ENCODE measurements at regions not wholly inside any gene's neighbourhood (a gene's known extent, or its start where the extent isn't known, plus 50 kb on each side); places are given as distances from the start of the nearest gene placed in this dataset.
"Not testable (repeated sequence)": the region's sequence is repeated elsewhere in the genome, so short reads cannot be mapped to it uniquely, and the experiment has no call there.

DNA sequence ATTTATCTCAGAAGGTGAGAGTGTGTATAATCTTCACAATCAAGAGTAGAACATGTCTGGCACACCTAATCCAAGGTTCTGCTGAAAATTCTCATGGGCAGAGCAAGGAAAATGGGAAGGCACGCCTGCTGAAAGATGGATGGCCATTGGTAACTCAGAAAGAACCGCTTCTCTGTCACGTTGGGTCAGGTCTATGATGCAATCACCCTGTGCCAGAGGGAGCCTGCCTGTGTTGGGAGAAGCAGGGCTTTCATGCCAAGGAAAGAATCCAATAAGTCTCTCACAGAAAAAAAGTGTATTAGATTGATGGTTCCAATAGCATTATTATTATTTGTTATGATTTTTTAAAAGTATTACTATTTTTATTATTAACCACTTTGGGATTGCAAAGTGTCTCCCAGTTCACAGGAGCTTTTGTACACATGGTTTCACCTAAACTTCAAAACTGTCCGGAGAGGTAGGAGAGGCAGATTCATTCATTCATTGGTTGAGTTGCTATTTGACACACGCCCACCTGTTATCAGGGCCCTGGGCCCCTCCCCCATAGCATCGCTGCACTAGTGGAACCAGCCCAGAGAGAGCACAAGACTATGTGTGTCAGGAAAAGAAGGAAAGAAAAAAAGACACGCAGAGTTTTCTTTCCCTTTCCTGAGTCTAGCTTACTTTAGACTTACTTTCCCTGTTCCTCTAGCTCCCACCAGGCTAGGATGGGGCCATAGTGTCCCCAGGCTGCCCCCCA, 324.6 kb downstream of the BCL2L11 start:
- not testable (repeated sequence) for H3K27ac ChIP-seq (ENCODE audit: insufficient read depth, low read length); DNase-seq (ENCODE audit: low read depth in 2 of 2); H3K9ac ChIP-seq (ENCODE audit: insufficient read depth, low read length); H3K4me2 ChIP-seq (ENCODE audit: extremely low read depth, insufficient read depth, low read length); H3K4me1 ChIP-seq (ENCODE audit: control insufficient read depth, extremely low read depth, insufficient read depth, low read length); H3K4me3 ChIP-seq (replicated peaks in 1 of 4; ENCODE audit: control extremely low read depth in 1 of 4, insufficient read depth in 1 of 4, low read depth in 3 of 4, low read length in 4 of 4); H2AFZ ChIP-seq (ENCODE audit: low read length); H3K36me3 ChIP-seq (ENCODE audit: control insufficient read depth, insufficient read depth, low read length); H4K20me1 ChIP-seq (ENCODE audit: control insufficient read depth, extremely low read depth, insufficient read depth, low read length); H3K9me3 ChIP-seq (ENCODE audit: control insufficient read depth, insufficient read depth, low read depth, low read length); H3K27me3 ChIP-seq (ENCODE audit: control insufficient read depth, insufficient read depth, low read length)
- H3K79me2 ChIP-seq (ENCODE audit: control insufficient read depth, insufficient read depth, low read length): peaks cover 15% of the 10 kb centered on the region

DNA sequence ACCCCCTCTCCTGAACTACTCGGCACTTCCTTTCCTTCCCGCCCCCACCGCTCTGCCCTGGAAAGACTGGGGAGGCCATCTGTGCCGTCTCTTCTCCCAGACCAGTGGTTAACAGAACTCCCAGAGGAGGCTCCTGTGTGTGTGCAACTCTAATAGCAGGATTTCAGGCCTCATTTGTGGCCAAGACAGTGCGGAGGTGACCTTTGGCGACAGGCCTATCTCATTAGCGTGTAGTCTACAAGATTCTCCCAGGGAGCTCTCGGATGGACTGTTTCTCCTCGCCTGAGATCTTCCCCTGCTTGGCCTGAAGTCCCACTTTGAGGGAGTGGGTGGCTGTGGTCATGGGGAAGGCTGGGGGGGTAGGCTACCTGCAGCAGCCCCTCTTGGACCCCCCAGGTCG, 325.2 kb downstream of the BCL2L11 start:
- not testable (repeated sequence) for H3K4me3 ChIP-seq (replicated peaks in 1 of 4; ENCODE audit: control extremely low read depth in 1 of 4, insufficient read depth in 1 of 4, low read depth in 3 of 4, low read length in 4 of 4); DNase-seq (ENCODE audit: low read depth in 2 of 2); H3K27ac ChIP-seq (ENCODE audit: insufficient read depth, low read length); H3K4me1 ChIP-seq (ENCODE audit: control insufficient read depth, extremely low read depth, insufficient read depth, low read length); H4K20me1 ChIP-seq (ENCODE audit: control insufficient read depth, extremely low read depth, insufficient read depth, low read length); H3K9ac ChIP-seq (ENCODE audit: insufficient read depth, low read length); H2AFZ ChIP-seq (ENCODE audit: low read length); H3K9me3 ChIP-seq (ENCODE audit: control insufficient read depth, insufficient read depth, low read depth, low read length); H3K36me3 ChIP-seq (ENCODE audit: control insufficient read depth, insufficient read depth, low read length); H3K27me3 ChIP-seq (ENCODE audit: control insufficient read depth, insufficient read depth, low read length); H3K4me2 ChIP-seq (ENCODE audit: extremely low read depth, insufficient read depth, low read length)
- peaks cover 15% of the 10 kb centered on the region for H3K79me2 ChIP-seq (ENCODE audit: control insufficient read depth, insufficient read depth, low read length)

DNA sequence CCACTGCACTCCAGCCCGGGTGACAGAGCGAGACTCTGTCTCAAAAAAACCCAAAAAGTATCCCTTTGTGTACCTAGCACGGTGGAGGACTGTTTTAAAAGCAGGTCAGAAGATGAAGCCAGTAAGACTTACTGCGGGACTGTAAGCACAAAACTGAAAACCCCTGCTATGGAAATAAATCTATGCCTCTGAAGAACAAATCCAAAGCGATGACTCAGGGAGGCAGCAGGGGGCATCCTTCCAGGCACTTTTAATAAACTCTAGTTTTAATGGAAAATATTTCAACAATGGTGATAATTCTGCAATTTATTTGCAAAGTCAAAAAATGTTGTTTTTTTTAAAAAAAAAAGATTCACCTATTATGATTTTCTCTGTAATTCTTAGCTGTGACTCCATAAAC, 326.8 kb downstream of the BCL2L11 start:
- H3K36me3 ChIP-seq (ENCODE audit: control insufficient read depth, insufficient read depth, low read length); H3K27ac ChIP-seq (ENCODE audit: insufficient read depth, low read length); DNase-seq (ENCODE audit: low read depth in 2 of 2); H4K20me1 ChIP-seq (ENCODE audit: control insufficient read depth, extremely low read depth, insufficient read depth, low read length); H3K4me2 ChIP-seq (ENCODE audit: extremely low read depth, insufficient read depth, low read length); H3K4me1 ChIP-seq (ENCODE audit: control insufficient read depth, extremely low read depth, insufficient read depth, low read length); H3K27me3 ChIP-seq (ENCODE audit: control insufficient read depth, insufficient read depth, low read length); H3K4me3 ChIP-seq (replicated peaks in 1 of 4; ENCODE audit: control extremely low read depth in 1 of 4, insufficient read depth in 1 of 4, low read depth in 3 of 4, low read length in 4 of 4); H3K9ac ChIP-seq (ENCODE audit: insufficient read depth, low read length); H3K9me3 ChIP-seq (ENCODE audit: control insufficient read depth, insufficient read depth, low read depth, low read length); H2AFZ ChIP-seq (ENCODE audit: low read length): not testable (repeated sequence)
- H3K79me2 ChIP-seq (ENCODE audit: control insufficient read depth, insufficient read depth, low read length): peaks cover 14% of the 10 kb centered on the region

DNA sequence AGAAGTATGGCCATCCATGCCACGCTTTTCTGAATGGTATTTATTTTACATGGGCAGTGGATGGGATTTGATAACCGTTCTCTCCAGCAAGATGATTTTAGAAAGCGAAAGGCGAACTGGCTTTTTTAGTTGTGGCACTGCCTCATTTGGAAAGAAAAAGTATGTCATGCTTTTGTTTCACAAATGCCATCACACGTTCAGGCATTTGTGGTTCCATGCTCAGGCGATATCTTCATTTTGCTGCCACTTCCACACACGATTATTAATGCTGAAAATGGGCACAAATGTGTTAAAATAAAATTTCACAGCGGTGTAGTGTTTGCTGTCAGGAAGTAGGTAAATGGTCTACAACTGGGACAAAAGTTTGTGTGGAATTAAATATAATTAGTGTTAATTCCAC, 328.1 kb downstream of the BCL2L11 start:
- not testable (repeated sequence) for H3K9ac ChIP-seq (ENCODE audit: insufficient read depth, low read length); H3K9me3 ChIP-seq (ENCODE audit: control insufficient read depth, insufficient read depth, low read depth, low read length); H3K36me3 ChIP-seq (ENCODE audit: control insufficient read depth, insufficient read depth, low read length); H3K4me2 ChIP-seq (ENCODE audit: extremely low read depth, insufficient read depth, low read length); H4K20me1 ChIP-seq (ENCODE audit: control insufficient read depth, extremely low read depth, insufficient read depth, low read length); H3K27me3 ChIP-seq (ENCODE audit: control insufficient read depth, insufficient read depth, low read length); H3K27ac ChIP-seq (ENCODE audit: insufficient read depth, low read length); DNase-seq (ENCODE audit: low read depth in 2 of 2); H2AFZ ChIP-seq (ENCODE audit: low read length); H3K4me3 ChIP-seq (replicated peaks in 1 of 4; ENCODE audit: control extremely low read depth in 1 of 4, insufficient read depth in 1 of 4, low read depth in 3 of 4, low read length in 4 of 4); H3K4me1 ChIP-seq (ENCODE audit: control insufficient read depth, extremely low read depth, insufficient read depth, low read length)
- peaks cover 13% of the 10 kb centered on the region for H3K79me2 ChIP-seq (ENCODE audit: control insufficient read depth, insufficient read depth, low read length)

DNA sequence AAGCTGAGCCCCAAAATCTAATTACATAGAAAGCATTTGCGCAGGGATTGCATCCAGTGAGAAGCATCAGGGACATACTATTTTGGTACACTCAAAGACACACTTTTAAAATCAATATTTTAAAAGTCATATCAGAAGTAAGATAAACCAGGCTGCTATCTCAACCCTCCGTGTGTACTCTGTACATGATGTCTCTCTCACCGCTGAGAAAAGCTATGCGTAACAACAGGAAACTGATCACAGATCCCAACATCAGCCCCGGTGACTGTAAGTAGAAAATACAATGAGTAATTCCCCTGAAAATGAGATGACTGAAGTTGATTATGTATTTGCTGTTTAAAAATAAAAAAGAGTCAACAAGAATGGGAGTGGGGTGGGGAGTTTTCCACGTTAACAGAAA, 329.8 kb downstream of the BCL2L11 start:
- H3K79me2 ChIP-seq (ENCODE audit: control insufficient read depth, insufficient read depth, low read length): peaks cover 18% of the 10 kb centered on the region
- not testable (repeated sequence) for H3K4me1 ChIP-seq (ENCODE audit: control insufficient read depth, extremely low read depth, insufficient read depth, low read length); H2AFZ ChIP-seq (ENCODE audit: low read length); H3K27me3 ChIP-seq (ENCODE audit: control insufficient read depth, insufficient read depth, low read length); H3K4me2 ChIP-seq (ENCODE audit: extremely low read depth, insufficient read depth, low read length); H4K20me1 ChIP-seq (ENCODE audit: control insufficient read depth, extremely low read depth, insufficient read depth, low read length); DNase-seq (ENCODE audit: low read depth in 2 of 2); H3K27ac ChIP-seq (ENCODE audit: insufficient read depth, low read length); H3K9me3 ChIP-seq (ENCODE audit: control insufficient read depth, insufficient read depth, low read depth, low read length); H3K36me3 ChIP-seq (ENCODE audit: control insufficient read depth, insufficient read depth, low read length); H3K4me3 ChIP-seq (replicated peaks in 1 of 4; ENCODE audit: control extremely low read depth in 1 of 4, insufficient read depth in 1 of 4, low read depth in 3 of 4, low read length in 4 of 4); H3K9ac ChIP-seq (ENCODE audit: insufficient read depth, low read length)

DNA sequence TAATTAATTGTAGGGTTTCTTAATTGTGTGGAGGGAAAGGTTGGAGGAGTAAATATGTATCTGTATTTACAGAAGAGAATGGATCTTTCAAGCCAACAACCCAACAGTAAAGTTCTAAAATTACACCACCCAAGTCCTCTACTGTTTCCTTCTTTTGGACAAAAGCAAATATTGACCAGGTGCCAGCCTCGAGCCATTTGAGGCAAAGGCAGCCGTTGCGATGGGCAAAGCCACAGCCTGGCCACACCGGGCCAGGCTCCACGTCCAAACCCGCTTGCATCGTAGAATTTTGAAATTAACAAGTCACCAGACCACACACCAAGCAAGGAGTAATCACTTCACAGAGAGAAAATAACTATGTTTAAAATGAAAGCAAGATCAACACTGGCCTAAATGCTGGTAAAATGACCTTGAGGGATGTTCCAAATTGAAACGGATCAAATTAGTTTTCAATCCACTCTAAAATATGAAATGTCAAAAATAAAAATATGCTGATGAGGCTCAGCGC, 331.0 kb downstream of the BCL2L11 start:
- peaks cover 21% of the 10 kb centered on the region for H3K79me2 ChIP-seq (ENCODE audit: control insufficient read depth, insufficient read depth, low read length)
- H3K27ac ChIP-seq (ENCODE audit: insufficient read depth, low read length): peak overlapping the region; percentile 5
- not testable (repeated sequence) for H2AFZ ChIP-seq (ENCODE audit: low read length); H3K9me3 ChIP-seq (ENCODE audit: control insufficient read depth, insufficient read depth, low read depth, low read length); H3K27me3 ChIP-seq (ENCODE audit: control insufficient read depth, insufficient read depth, low read length); H3K9ac ChIP-seq (ENCODE audit: insufficient read depth, low read length); H3K4me1 ChIP-seq (ENCODE audit: control insufficient read depth, extremely low read depth, insufficient read depth, low read length); H4K20me1 ChIP-seq (ENCODE audit: control insufficient read depth, extremely low read depth, insufficient read depth, low read length); H3K36me3 ChIP-seq (ENCODE audit: control insufficient read depth, insufficient read depth, low read length); H3K4me2 ChIP-seq (ENCODE audit: extremely low read depth, insufficient read depth, low read length)
- peak overlapping the region in 2 of 4 experiments; percentile 29 for H3K4me3 ChIP-seq (replicated peaks in 1 of 4; ENCODE audit: control extremely low read depth in 1 of 4, insufficient read depth in 1 of 4, low read depth in 3 of 4, low read length in 4 of 4)
- peak in 1 of 2 donors; percentile 22 for DNase-seq (ENCODE audit: low read depth in 2 of 2)

DNA sequence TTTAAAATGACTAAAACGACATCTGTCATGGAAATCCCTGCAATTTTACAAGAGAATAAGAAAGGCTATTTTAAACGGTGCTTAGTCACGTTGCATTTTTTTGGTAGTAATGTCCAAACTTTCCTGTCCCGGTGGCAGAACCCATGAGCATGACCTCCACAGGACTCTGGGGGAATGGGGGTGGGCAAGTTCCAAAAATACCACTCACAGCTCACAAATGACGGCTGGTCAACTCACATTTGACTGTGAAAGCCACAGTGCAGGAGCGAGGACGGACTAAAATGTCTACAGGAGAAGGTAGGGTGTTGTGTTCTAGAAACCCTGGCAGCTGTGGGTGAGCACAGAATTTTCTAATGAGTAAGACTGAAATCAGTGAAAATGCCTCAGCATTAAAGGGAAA, 331.5 kb downstream of the BCL2L11 start:
- H3K9ac ChIP-seq (ENCODE audit: insufficient read depth, low read length); DNase-seq (ENCODE audit: low read depth in 2 of 2): not testable (repeated sequence)

More for the DNA sequence above, 331.5 kb downstream of the BCL2L11 start:
- H3K36me3 ChIP-seq (ENCODE audit: control insufficient read depth, insufficient read depth, low read length); H3K9me3 ChIP-seq (ENCODE audit: control insufficient read depth, insufficient read depth, low read depth, low read length); H2AFZ ChIP-seq (ENCODE audit: low read length); H3K4me2 ChIP-seq (ENCODE audit: extremely low read depth, insufficient read depth, low read length); H4K20me1 ChIP-seq (ENCODE audit: control insufficient read depth, extremely low read depth, insufficient read depth, low read length); H3K4me1 ChIP-seq (ENCODE audit: control insufficient read depth, extremely low read depth, insufficient read depth, low read length); H3K27me3 ChIP-seq (ENCODE audit: control insufficient read depth, insufficient read depth, low read length): not testable (repeated sequence)
- H3K4me3 ChIP-seq (replicated peaks in 1 of 4; ENCODE audit: control extremely low read depth in 1 of 4, insufficient read depth in 1 of 4, low read depth in 3 of 4, low read length in 4 of 4): peak overlapping the region in 2 of 4 experiments; percentile 29
- peak overlapping the region; percentile 5 for H3K27ac ChIP-seq (ENCODE audit: insufficient read depth, low read length)
- peaks cover 22% of the 10 kb centered on the region for H3K79me2 ChIP-seq (ENCODE audit: control insufficient read depth, insufficient read depth, low read length)
